ENCODE measurements at regions not wholly inside any gene's neighbourhood (a gene's known extent, or its start where the extent isn't known, plus 50 kb on each side); places are given as distances from the start of the nearest gene placed in this dataset.

- intact Hi-C loops (cut with micrococcal nuclease), result no loop called here
- no peaks in the 10 kb centered on the region for H3K27me3 ChIP-seq (ENCODE audit: control insufficient read depth, insufficient read depth, low read length)
- DNase-seq, result no peak
- TF ChIP-seq, protein P1, sequence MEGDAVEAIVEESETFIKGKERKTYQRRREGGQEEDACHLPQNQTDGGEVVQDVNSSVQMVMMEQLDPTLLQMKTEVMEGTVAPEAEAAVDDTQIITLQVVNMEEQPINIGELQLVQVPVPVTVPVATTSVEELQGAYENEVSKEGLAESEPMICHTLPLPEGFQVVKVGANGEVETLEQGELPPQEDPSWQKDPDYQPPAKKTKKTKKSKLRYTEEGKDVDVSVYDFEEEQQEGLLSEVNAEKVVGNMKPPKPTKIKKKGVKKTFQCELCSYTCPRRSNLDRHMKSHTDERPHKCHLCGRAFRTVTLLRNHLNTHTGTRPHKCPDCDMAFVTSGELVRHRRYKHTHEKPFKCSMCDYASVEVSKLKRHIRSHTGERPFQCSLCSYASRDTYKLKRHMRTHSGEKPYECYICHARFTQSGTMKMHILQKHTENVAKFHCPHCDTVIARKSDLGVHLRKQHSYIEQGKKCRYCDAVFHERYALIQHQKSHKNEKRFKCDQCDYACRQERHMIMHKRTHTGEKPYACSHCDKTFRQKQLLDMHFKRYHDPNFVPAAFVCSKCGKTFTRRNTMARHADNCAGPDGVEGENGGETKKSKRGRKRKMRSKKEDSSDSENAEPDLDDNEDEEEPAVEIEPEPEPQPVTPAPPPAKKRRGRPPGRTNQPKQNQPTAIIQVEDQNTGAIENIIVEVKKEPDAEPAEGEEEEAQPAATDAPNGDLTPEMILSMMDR (IDR thresholded peaks at IDR 0.05), result no peak
- H3K4me1 ChIP-seq (ENCODE audit: control insufficient read depth, insufficient read depth, low read length), result no peaks in the 10 kb centered on the region
- H3K36me3 ChIP-seq (ENCODE audit: control insufficient read depth, insufficient read depth, low read length), result no peaks in the 10 kb centered on the region
- ATAC-seq, result no peak
- H3K4me3 ChIP-seq (ENCODE audit: low read length), result no peak overlapping the region
- 64% methylated on average over 3 of the region's 3 CpGs for WGBS (ENCODE audit: insufficient coverage)
- H3K4me1 Mint-ChIP-seq, result no peaks in the 10 kb centered on the region
- peaks cover 14% of the 10 kb centered on the region for H3K9me3 ChIP-seq (ENCODE audit: control insufficient read depth, insufficient read depth, low read length)
- H3K36me3 Mint-ChIP-seq, result peaks cover 14% of the 10 kb centered on the region
- H3K4me3 Mint-ChIP-seq, result no peak overlapping the region
- no peaks in the 10 kb centered on the region for H3K27me3 Mint-ChIP-seq (ENCODE audit: low read depth in 2 of 2)
- H3K27ac Mint-ChIP-seq, result no peak overlapping the region
- H3K9me3 Mint-ChIP-seq, result peaks cover 25 to 38% of the 10 kb centered on the region in 2 donors
- H3K27ac ChIP-seq (ENCODE audit: low read length), result no peak overlapping the region
These were observed 1087.5 kb downstream of the KCNT2 start for GRCh38 chr1:195520757-195521156.

DNA sequence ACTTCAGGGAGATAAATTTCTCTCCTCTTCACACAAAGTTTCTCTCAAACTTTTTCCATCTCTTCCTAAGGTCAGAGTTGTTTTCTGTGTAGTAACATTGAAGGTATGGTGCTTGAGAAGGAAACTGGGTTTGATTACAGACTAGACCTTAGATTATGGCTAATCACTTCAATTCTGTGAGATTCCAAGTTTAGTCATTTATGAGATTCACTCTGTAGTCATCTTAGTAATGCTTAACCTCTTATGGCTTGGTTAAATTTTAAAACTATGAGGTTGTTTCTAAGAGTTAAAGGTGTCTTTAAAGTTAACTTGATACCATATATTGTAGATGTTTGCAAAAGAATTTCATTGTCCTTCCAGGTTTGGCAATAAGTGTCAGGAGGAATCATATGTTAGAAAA, 1092.2 kb downstream of the KCNT2 start:
- Mint-ChIP-seq H3K4me3 (no peak overlapping the region), H3K4me1 (no peaks in the 10 kb centered on the region), H3K36me3 (peaks cover 6% of the 10 kb centered on the region), H3K27me3 (ENCODE audit: low read depth in 2 of 2) (no peaks in the 10 kb centered on the region), H3K27ac (no peak overlapping the region), H3K9me3 (peaks cover 14 to 29% of the 10 kb centered on the region in 2 donors)
- H3K4me3 ChIP-seq (ENCODE audit: low read length), result no peak overlapping the region
- no peak overlapping the region for H3K27ac ChIP-seq (ENCODE audit: low read length)
- ATAC-seq (no peak), DNase-seq (no peak)
- H3K9me3 ChIP-seq (ENCODE audit: control insufficient read depth, insufficient read depth, low read length), result peaks cover 14% of the 10 kb centered on the region
- H3K4me1 ChIP-seq (ENCODE audit: control insufficient read depth, insufficient read depth, low read length), result no peaks in the 10 kb centered on the region
- intact Hi-C loops (cut with micrococcal nuclease), result no loop called here
- no peaks in the 10 kb centered on the region for H3K36me3 ChIP-seq (ENCODE audit: control insufficient read depth, insufficient read depth, low read length)
- TF ChIP-seq, protein P1 (IDR thresholded peaks at IDR 0.05), result no peak
- no peaks in the 10 kb centered on the region for H3K27me3 ChIP-seq (ENCODE audit: control insufficient read depth, insufficient read depth, low read length)

GRCh38 chr1:195511501-195511900, 1096.7 kb downstream of the KCNT2 start:
- intact Hi-C loops (cut with micrococcal nuclease), result no loop called here
- peaks cover 7 to 23% of the 10 kb centered on the region in 2 donors for H3K9me3 Mint-ChIP-seq
- H3K27me3 Mint-ChIP-seq (ENCODE audit: low read depth in 2 of 2), result no peaks in the 10 kb centered on the region
- Histone ChIP-seq H3K9me3 (ENCODE audit: control insufficient read depth, insufficient read depth, low read length) (no peaks in the 10 kb centered on the region), H3K36me3 (ENCODE audit: control insufficient read depth, insufficient read depth, low read length) (no peaks in the 10 kb centered on the region), H3K4me3 (ENCODE audit: low read length) (no peak overlapping the region), H3K27ac (ENCODE audit: low read length) (no peak overlapping the region), H3K27me3 (ENCODE audit: control insufficient read depth, insufficient read depth, low read length) (no peaks in the 10 kb centered on the region), H3K4me1 (ENCODE audit: control insufficient read depth, insufficient read depth, low read length) (no peaks in the 10 kb centered on the region)
- no peaks in the 10 kb centered on the region for H3K36me3 Mint-ChIP-seq
- no peak for ATAC-seq
- WGBS (ENCODE audit: insufficient coverage), result no CpG with 5 or more reads among the region's 1 CpG
- DNase-seq, result no peak
- no peak overlapping the region for H3K4me3 Mint-ChIP-seq
- TF ChIP-seq, protein P1 (IDR thresholded peaks at IDR 0.05), result no peak
- H3K27ac Mint-ChIP-seq, result no peak overlapping the region
- no peaks in the 10 kb centered on the region for H3K4me1 Mint-ChIP-seq

DNA sequence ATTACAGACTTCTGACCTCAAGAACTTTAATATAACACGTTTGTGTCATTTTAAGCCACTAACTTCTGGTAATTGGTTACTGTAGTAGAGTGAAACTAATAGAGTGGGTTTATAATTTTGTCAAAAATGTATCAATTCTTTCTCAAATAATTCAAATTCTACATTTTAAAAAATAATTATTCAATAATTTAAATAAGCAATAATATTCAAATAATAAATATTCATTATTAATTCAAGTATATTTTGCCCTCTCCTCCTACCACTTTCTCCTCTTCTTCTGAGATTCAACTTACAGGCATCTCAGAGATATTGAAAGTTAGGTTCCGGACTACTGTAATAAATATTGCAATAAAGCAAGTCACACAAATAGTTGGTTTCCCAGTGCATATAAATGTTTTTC, 1107.1 kb downstream of the KCNT2 start:
- intact Hi-C loops (cut with micrococcal nuclease), result no loop called here
- TF ChIP-seq, protein P1 (IDR thresholded peaks at IDR 0.05), result no peak
- Mint-ChIP-seq H3K4me1 (no peaks in the 10 kb centered on the region), H3K9me3 (peaks cover 9 to 24% of the 10 kb centered on the region in 2 donors), H3K4me3 (no peak overlapping the region), H3K27me3 (ENCODE audit: low read depth in 2 of 2) (no peaks in the 10 kb centered on the region), H3K27ac (no peak overlapping the region), H3K36me3 (peaks cover 8% of the 10 kb centered on the region)
- no CpG with 5 or more reads among the region's 2 CpGs for WGBS (ENCODE audit: insufficient coverage)
- Histone ChIP-seq H3K9me3 (ENCODE audit: control insufficient read depth, insufficient read depth, low read length) (peaks cover under 1% of the 10 kb centered on the region), H3K27ac (ENCODE audit: low read length) (no peak overlapping the region), H3K27me3 (ENCODE audit: control insufficient read depth, insufficient read depth, low read length) (no peaks in the 10 kb centered on the region), H3K4me3 (ENCODE audit: low read length) (no peak overlapping the region), H3K4me1 (ENCODE audit: control insufficient read depth, insufficient read depth, low read length) (no peaks in the 10 kb centered on the region), H3K36me3 (ENCODE audit: control insufficient read depth, insufficient read depth, low read length) (no peaks in the 10 kb centered on the region)
- ATAC-seq (no peak), DNase-seq (no peak)

Measured in natural killer cell (primary cell).